IMR-90 (cell line): ENCODE measurements at regions not wholly inside any gene's neighbourhood (a gene's known extent, or its start where the extent isn't known, plus 50 kb on each side); places are given as distances from the start of the nearest gene placed in this dataset.

Experiments
- ATAC-seq: fragments of 200-7000 bp; cut with Tn5 transposase; 2 replicates; pipeline ENCODE4 v1.9.1; 2020; ENCODE audit warnings: low read depth, mild to moderate bottlenecking, moderate library complexity
- BruUV-seq: library from RNA; stranded (reverse); fragments of 400-500 nt; replicated peaks from 2 replicates; lab custom pipeline; 2021; lab: Mats Ljungman, UMichigan
- CTCF ChIA-PET: fragments of 300-600 bp; formaldehyde crosslinking; extraction: SDS; loops from one replicate; lab custom pipeline; 2021; ENCODE audit warnings: antibody characterized with exemption; lab: Yijun Ruan, JAX
- POLR2A ChIA-PET: fragments of 300-600 bp; sonication (Branson Sonifier 250); formaldehyde crosslinking; loops from one replicate; lab custom pipeline; 2022; ENCODE audit warnings: antibody characterized with exemption; ENCODE audit not compliant: unreplicated experiment; lab: Charles Lee
- DNase-seq: peaks from one replicate; pipeline ENCODE4 v3.0.0; 2013
- H2AFZ ChIP-seq: replicated peaks from 2 replicates; pipeline ENCODE3; 2013; ENCODE audit warnings: low read length, mild to moderate bottlenecking; ENCODE audit not compliant: poor library complexity
- H2AK5ac ChIP-seq: 2 replicates; pipeline ENCODE4 v1.6.1; 2013; ENCODE audit warnings: low read depth, low read length, inconsistent platforms
- H2AK9ac ChIP-seq: replicated peaks from 2 replicates; pipeline ENCODE3; 2013; ENCODE audit warnings: mild to moderate bottlenecking, low read depth, low read length, moderate library complexity; ENCODE audit not compliant: poor library complexity
- H2BK120ac ChIP-seq: 2 replicates; pipeline ENCODE4 v1.6.1; 2013; ENCODE audit warnings: low read depth, low read length, inconsistent platforms
- H2BK15ac ChIP-seq: 3 replicates; pipeline ENCODE4 v1.6.1; 2013; ENCODE audit warnings: low read depth, low read length, inconsistent platforms
- H2BK20ac ChIP-seq: 2 replicates; pipeline ENCODE4 v1.6.1; 2013; ENCODE audit warnings: low read depth, mild to moderate bottlenecking, inconsistent platforms, low read length, moderate library complexity
- H2BK5ac ChIP-seq: 2 replicates; pipeline ENCODE4 v1.6.1; 2013; ENCODE audit warnings: mild to moderate bottlenecking, low read depth, low read length, inconsistent platforms; ENCODE audit not compliant: poor library complexity, severe bottlenecking
- H3K14ac ChIP-seq: replicated peaks from 2 replicates; pipeline ENCODE4 v1.6.1; 2013; ENCODE audit warnings: low read depth, low read length, inconsistent platforms
- H3K18ac ChIP-seq: 2 replicates; pipeline ENCODE4 v1.6.1; 2013; ENCODE audit warnings: low read depth, low read length, control low read depth
- H3K23ac ChIP-seq: 2 replicates; pipeline ENCODE4 v1.6.1; 2013; ENCODE audit warnings: low read depth, low read length, inconsistent platforms
- H3K27ac ChIP-seq: 2 replicates; pipeline ENCODE4 v1.5.1; 2013; ENCODE audit warnings: mild to moderate bottlenecking, control low read depth, low read length; ENCODE audit not compliant: insufficient read depth
- H3K27me3 ChIP-seq: 2 replicates; pipeline ENCODE4 v1.6.1; 2013; ENCODE audit warnings: low read length; ENCODE audit not compliant: control insufficient read depth, insufficient read depth
- H3K36me3 ChIP-seq: 2 replicates; pipeline ENCODE4 v1.6.1; 2013; ENCODE audit warnings: low read length, mixed read lengths; ENCODE audit not compliant: control insufficient read depth, insufficient read depth
- H3K4ac ChIP-seq: 2 replicates; pipeline ENCODE4 v1.6.1; 2013; ENCODE audit warnings: low read depth, low read length, inconsistent platforms
- H3K4me1 ChIP-seq: 2 replicates; pipeline ENCODE4 v1.6.1; 2013; ENCODE audit warnings: low read length, mixed read lengths; ENCODE audit not compliant: control insufficient read depth, insufficient read depth
- H3K4me2 ChIP-seq: 2 replicates; pipeline ENCODE4 v1.6.1; 2013; ENCODE audit warnings: low read depth, mild to moderate bottlenecking, control low read depth, low read length, moderate library complexity
- H3K4me3 ChIP-seq: 2 replicates; pipeline ENCODE4 v1.5.1; 2013; ENCODE audit warnings: low read depth, mild to moderate bottlenecking, control low read depth, low read length, moderate library complexity; ENCODE audit not compliant: insufficient read depth
- H3K56ac ChIP-seq: 2 replicates; pipeline ENCODE4 v1.6.1; 2013; ENCODE audit warnings: low read length, inconsistent platforms; ENCODE audit not compliant: insufficient read depth; ENCODE audit errors: extremely low read depth
- H3K79me1 ChIP-seq, 2 experiments: 2 replicates each; pipeline ENCODE4 v1.6.1; 2013; ENCODE audit warnings: low read length in 2 of 2, inconsistent platforms in 1 of 2, low read depth in 1 of 2
- H3K9ac ChIP-seq: 2 replicates; pipeline ENCODE4 v1.6.1; 2013; ENCODE audit warnings: low read depth, low read length, control low read depth
- H3K9me1 ChIP-seq: 2 replicates; pipeline ENCODE4 v1.6.1; 2013; ENCODE audit warnings: low read length, inconsistent platforms; ENCODE audit not compliant: insufficient read depth
- H3K9me3 ChIP-seq: 2 replicates; pipeline ENCODE4 v1.6.1; 2013; ENCODE audit warnings: low read length; ENCODE audit not compliant: control insufficient read depth, insufficient read depth
- H4K20me1 ChIP-seq: 2 replicates; pipeline ENCODE4 v1.6.1; 2013; ENCODE audit warnings: low read length, inconsistent platforms; ENCODE audit not compliant: insufficient read depth
- H4K5ac ChIP-seq: 2 replicates; pipeline ENCODE4 v1.6.1; 2013; ENCODE audit warnings: mild to moderate bottlenecking, low read depth, low read length, control low read depth
- H4K8ac ChIP-seq, 2 experiments: 2 replicates each; pipeline ENCODE4 v1.6.1; 2013; ENCODE audit warnings: low read depth in 2 of 2, low read length in 2 of 2, control low read depth in 1 of 2, inconsistent platforms in 1 of 2
- H4K91ac ChIP-seq: 2 replicates; pipeline ENCODE4 v1.6.1; 2013; ENCODE audit warnings: low read depth, low read length, inconsistent platforms; ENCODE audit not compliant: insufficient read depth
- CEBPB ChIP-seq: IDR thresholded peaks from 2 replicates; pipeline ENCODE4 v1.6.1; 2012; ENCODE audit warnings: low read depth, low read length, improper control_type of control experiment
- MAZ ChIP-seq: IDR thresholded peaks from 2 replicates; pipeline ENCODE4 v1.6.1; 2012; ENCODE audit warnings: low read depth, mild to moderate bottlenecking, low read length, improper control_type of control experiment, moderate library complexity, borderline replicate concordance
- WGBS, 2 experiments: methylation state at CpG; one replicate each; pipeline versions ENCODE4 v1.1.5 to v1.1.7; 2013; ENCODE audit warnings: missing lambda C conversion rate in 2 of 2; ENCODE audit not compliant: insufficient read length in 1 of 2; ENCODE audit errors: extremely low coverage in 2 of 2; 5-methylcytosine and 5-hydroxymethylcytosine counted together
- dilution Hi-C: fragments of 300-500 bp; cut with HindIII; formaldehyde crosslinking; loops from one replicate; pipeline ENCODE4 v1.14.3; 2018; ENCODE audit warnings: low sequenced_read_pairs; ENCODE audit not compliant: unreplicated experiment
- in situ Hi-C: fragments of 300-500 bp; cut with MboI; formaldehyde crosslinking; loops from 3 replicates; pipeline ENCODE4 v1.14.3; 2019; ENCODE audit warnings: low sequenced_read_pairs, inconsistent platforms, mixed read lengths
- intact Hi-C: fragments of 100-400 bp; cut with micrococcal nuclease; formaldehyde crosslinking; loops from 2 replicates; pipeline ENCODE4 v1.10.0; 2022

DNA sequence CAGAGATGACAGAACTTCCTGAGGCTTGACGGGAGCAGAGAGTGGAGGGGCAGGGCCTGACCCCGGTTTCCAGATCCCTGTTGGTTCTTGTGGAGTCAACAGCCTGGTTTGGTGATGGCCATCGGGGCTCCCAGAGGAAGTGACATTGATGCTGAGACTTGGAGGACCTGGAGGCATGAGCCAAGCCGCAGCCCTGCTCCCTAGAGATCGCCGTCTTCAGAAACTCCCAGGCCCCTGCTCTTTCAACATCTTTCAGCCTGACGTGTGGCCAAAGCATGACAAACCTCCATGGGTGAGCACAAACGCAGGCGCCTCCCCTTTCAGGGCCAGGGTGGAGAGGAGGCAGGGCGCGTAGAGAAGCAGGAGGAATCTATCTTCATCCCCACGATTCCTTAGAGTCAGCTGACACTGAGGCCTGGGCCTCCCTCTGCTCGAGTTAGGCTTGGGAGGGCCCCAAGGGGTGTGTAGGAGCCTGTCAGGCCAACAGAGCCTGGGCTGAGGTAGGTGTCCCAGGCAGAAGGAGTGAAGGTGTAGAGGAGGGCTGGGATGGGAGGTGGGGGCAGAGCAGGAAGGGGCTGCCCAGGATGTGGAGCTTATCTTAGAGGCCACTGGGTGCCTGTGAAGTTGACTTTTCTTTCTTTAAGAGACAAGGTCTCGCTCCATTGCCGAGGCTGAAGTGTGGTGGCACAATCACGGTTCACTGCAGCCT lies 56.1 kb upstream of the MED9 start:
- 67% methylated on average over 3 of the region's 16 CpGs; no CpG with 5 or more reads in 1 of the 2 experiments for WGBS, 2 experiments
- Histone ChIP-seq H4K91ac (0 out of 2 replicates have a peak overlapping the region, but pooled peaks have one; percentile 7), H3K18ac (no peak overlapping the region), H2BK20ac (0 out of 2 replicates have a peak overlapping the region, but pooled peaks have one; percentile 11), H2BK15ac (no peak overlapping the region), H3K9me1 (peaks cover 6% of the 10 kb centered on the region; the same call in 1 of the 2 replicates), H3K4me1 (peaks cover 12% of the 10 kb centered on the region), H3K4me3 (no peak overlapping the region), H3K27ac (no peak overlapping the region), H2AFZ (peak overlapping the region; percentile 72), H2AK5ac (peak overlapping the region; percentile 64; the same call in 1 of the 2 replicates), H4K5ac (no peak overlapping the region), H3K27me3 (no peaks in the 10 kb centered on the region), H3K56ac (no peak overlapping the region), H3K36me3 (no peaks in the 10 kb centered on the region), H2AK9ac (peak overlapping the region; percentile 39), H3K9me3 (peaks cover 7% of the 10 kb centered on the region; the same call in 1 of the 2 replicates), H3K4me2 (no peak overlapping the region), H4K20me1 (no peaks in the 10 kb centered on the region), H3K9ac (no peak overlapping the region), H3K79me1 (no peaks in the 10 kb centered on the region), H2BK5ac (peak overlapping the region; percentile 31), H3K14ac (0 out of 2 replicates have a peak overlapping the region, but pooled peaks have one; percentile 15), H2BK120ac (no peak overlapping the region; the same call in 1 of the 2 replicates), H3K23ac (0 out of 2 replicates have a peak overlapping the region, but pooled peaks have one; percentile 26), H4K8ac (peak overlapping the region in 1 of 2 experiments; percentile 3; a peak in 1 of 4 replicates), H3K4ac (peak overlapping the region; percentile 13)
- no TSS peak for BruUV-seq
- DNase-seq: peak; percentile 54
- no peak for ATAC-seq
- POLR2A ChIA-PET: no interaction called here
- dilution Hi-C loops: no loop called here
- in situ Hi-C loops: no loop called here
- TF ChIP-seq CEBPB: 0 out of 2 replicates have a peak, but pooled peaks have one; percentile 26
- no peak for TF ChIP-seq MAZ
- CTCF ChIA-PET: no interaction called here
- intact Hi-C loops: no loop called here
